IMR-90 (cell line): ENCODE measurements at regions not wholly inside any gene's neighbourhood (a gene's known extent, or its start where the extent isn't known, plus 50 kb on each side); places are given as distances from the start of the nearest gene placed in this dataset.

Experiments used
- ATAC-seq: fragments of 200-7000 bp; cut with Tn5 transposase; 2 replicates; pipeline ENCODE4 v1.9.1; 2020; ENCODE audit warnings: low read depth, mild to moderate bottlenecking, moderate library complexity
- BruUV-seq: library from RNA; stranded (reverse); fragments of 400-500 nt; replicated peaks from 2 replicates; lab custom pipeline; 2021; lab: Mats Ljungman, UMichigan
- CTCF ChIA-PET: fragments of 300-600 bp; formaldehyde crosslinking; extraction: SDS; loops from one replicate; lab custom pipeline; 2021; ENCODE audit warnings: antibody characterized with exemption; lab: Yijun Ruan, JAX
- POLR2A ChIA-PET: fragments of 300-600 bp; sonication (Branson Sonifier 250); formaldehyde crosslinking; loops from one replicate; lab custom pipeline; 2022; ENCODE audit warnings: antibody characterized with exemption; ENCODE audit not compliant: unreplicated experiment; lab: Charles Lee
- DNase-seq: peaks from one replicate; pipeline ENCODE4 v3.0.0; 2013
- H2AFZ ChIP-seq: replicated peaks from 2 replicates; pipeline ENCODE3; 2013; ENCODE audit warnings: low read length, mild to moderate bottlenecking; ENCODE audit not compliant: poor library complexity
- H2AK5ac ChIP-seq: 2 replicates; pipeline ENCODE4 v1.6.1; 2013; ENCODE audit warnings: low read depth, low read length, inconsistent platforms
- H2AK9ac ChIP-seq: replicated peaks from 2 replicates; pipeline ENCODE3; 2013; ENCODE audit warnings: mild to moderate bottlenecking, low read depth, low read length, moderate library complexity; ENCODE audit not compliant: poor library complexity
- H2BK120ac ChIP-seq: 2 replicates; pipeline ENCODE4 v1.6.1; 2013; ENCODE audit warnings: low read depth, low read length, inconsistent platforms
- H2BK15ac ChIP-seq: 3 replicates; pipeline ENCODE4 v1.6.1; 2013; ENCODE audit warnings: low read depth, low read length, inconsistent platforms
- H2BK20ac ChIP-seq: 2 replicates; pipeline ENCODE4 v1.6.1; 2013; ENCODE audit warnings: low read depth, mild to moderate bottlenecking, inconsistent platforms, low read length, moderate library complexity
- H2BK5ac ChIP-seq: 2 replicates; pipeline ENCODE4 v1.6.1; 2013; ENCODE audit warnings: mild to moderate bottlenecking, low read depth, low read length, inconsistent platforms; ENCODE audit not compliant: poor library complexity, severe bottlenecking
- H3K14ac ChIP-seq: replicated peaks from 2 replicates; pipeline ENCODE4 v1.6.1; 2013; ENCODE audit warnings: low read depth, low read length, inconsistent platforms
- H3K18ac ChIP-seq: 2 replicates; pipeline ENCODE4 v1.6.1; 2013; ENCODE audit warnings: low read depth, low read length, control low read depth
- H3K23ac ChIP-seq: 2 replicates; pipeline ENCODE4 v1.6.1; 2013; ENCODE audit warnings: low read depth, low read length, inconsistent platforms
- H3K27ac ChIP-seq: 2 replicates; pipeline ENCODE4 v1.5.1; 2013; ENCODE audit warnings: mild to moderate bottlenecking, control low read depth, low read length; ENCODE audit not compliant: insufficient read depth
- H3K27me3 ChIP-seq: 2 replicates; pipeline ENCODE4 v1.6.1; 2013; ENCODE audit warnings: low read length; ENCODE audit not compliant: control insufficient read depth, insufficient read depth
- H3K36me3 ChIP-seq: 2 replicates; pipeline ENCODE4 v1.6.1; 2013; ENCODE audit warnings: low read length, mixed read lengths; ENCODE audit not compliant: control insufficient read depth, insufficient read depth
- H3K4ac ChIP-seq: 2 replicates; pipeline ENCODE4 v1.6.1; 2013; ENCODE audit warnings: low read depth, low read length, inconsistent platforms
- H3K4me1 ChIP-seq: 2 replicates; pipeline ENCODE4 v1.6.1; 2013; ENCODE audit warnings: low read length, mixed read lengths; ENCODE audit not compliant: control insufficient read depth, insufficient read depth
- H3K4me2 ChIP-seq: 2 replicates; pipeline ENCODE4 v1.6.1; 2013; ENCODE audit warnings: low read depth, mild to moderate bottlenecking, control low read depth, low read length, moderate library complexity
- H3K4me3 ChIP-seq: 2 replicates; pipeline ENCODE4 v1.5.1; 2013; ENCODE audit warnings: low read depth, mild to moderate bottlenecking, control low read depth, low read length, moderate library complexity; ENCODE audit not compliant: insufficient read depth
- H3K56ac ChIP-seq: 2 replicates; pipeline ENCODE4 v1.6.1; 2013; ENCODE audit warnings: low read length, inconsistent platforms; ENCODE audit not compliant: insufficient read depth; ENCODE audit errors: extremely low read depth
- H3K79me1 ChIP-seq, 2 experiments: 2 replicates each; pipeline ENCODE4 v1.6.1; 2013; ENCODE audit warnings: low read length in 2 of 2, inconsistent platforms in 1 of 2, low read depth in 1 of 2
- H3K9ac ChIP-seq: 2 replicates; pipeline ENCODE4 v1.6.1; 2013; ENCODE audit warnings: low read depth, low read length, control low read depth
- H3K9me1 ChIP-seq: 2 replicates; pipeline ENCODE4 v1.6.1; 2013; ENCODE audit warnings: low read length, inconsistent platforms; ENCODE audit not compliant: insufficient read depth
- H3K9me3 ChIP-seq: 2 replicates; pipeline ENCODE4 v1.6.1; 2013; ENCODE audit warnings: low read length; ENCODE audit not compliant: control insufficient read depth, insufficient read depth
- H4K20me1 ChIP-seq: 2 replicates; pipeline ENCODE4 v1.6.1; 2013; ENCODE audit warnings: low read length, inconsistent platforms; ENCODE audit not compliant: insufficient read depth
- H4K5ac ChIP-seq: 2 replicates; pipeline ENCODE4 v1.6.1; 2013; ENCODE audit warnings: mild to moderate bottlenecking, low read depth, low read length, control low read depth
- H4K8ac ChIP-seq, 2 experiments: 2 replicates each; pipeline ENCODE4 v1.6.1; 2013; ENCODE audit warnings: low read depth in 2 of 2, low read length in 2 of 2, control low read depth in 1 of 2, inconsistent platforms in 1 of 2
- H4K91ac ChIP-seq: 2 replicates; pipeline ENCODE4 v1.6.1; 2013; ENCODE audit warnings: low read depth, low read length, inconsistent platforms; ENCODE audit not compliant: insufficient read depth
- BHLHE40 ChIP-seq: fragments of 150-350 bp; IDR thresholded peaks from 2 replicates; pipeline ENCODE4 v1.6.1; 2016; ENCODE audit warnings: mild to moderate bottlenecking, low read depth, low read length
- CHD1 ChIP-seq: IDR thresholded peaks from 2 replicates; pipeline ENCODE4 v1.6.1; 2012; ENCODE audit warnings: low read depth, low read length, improper control_type of control experiment
- FOS ChIP-seq: fragments of 150-350 bp; IDR thresholded peaks from 2 replicates; pipeline ENCODE4 v1.6.1; 2016; ENCODE audit warnings: low read depth, low read length
- MXI1 ChIP-seq: IDR thresholded peaks from 2 replicates; pipeline ENCODE4 v1.6.1; 2012; ENCODE audit warnings: low read depth, mild to moderate bottlenecking, low read length, moderate library complexity, borderline replicate concordance
- RCOR1 ChIP-seq: IDR thresholded peaks from 2 replicates; pipeline ENCODE4 v1.6.1; 2012; ENCODE audit warnings: mild to moderate bottlenecking, low read length, improper control_type of control experiment; ENCODE audit not compliant: insufficient replicate concordance
- RFX5 ChIP-seq: IDR thresholded peaks from 2 replicates; pipeline ENCODE4 v1.8.0; 2012; ENCODE audit warnings: low read depth, mild to moderate bottlenecking, low read length, moderate library complexity
- SMC3 ChIP-seq: fragments of 150-350 bp; IDR thresholded peaks from 2 replicates; pipeline ENCODE4 v1.6.1; 2016; ENCODE audit warnings: low read depth, mild to moderate bottlenecking, antibody characterized with exemption, low read length, moderate library complexity
- WGBS, 2 experiments: methylation state at CpG; one replicate each; pipeline versions ENCODE4 v1.1.5 to v1.1.7; 2013; ENCODE audit warnings: missing lambda C conversion rate in 2 of 2; ENCODE audit not compliant: insufficient read length in 1 of 2; ENCODE audit errors: extremely low coverage in 2 of 2; 5-methylcytosine and 5-hydroxymethylcytosine counted together
- dilution Hi-C: fragments of 300-500 bp; cut with HindIII; formaldehyde crosslinking; loops from one replicate; pipeline ENCODE4 v1.14.3; 2018; ENCODE audit warnings: low sequenced_read_pairs; ENCODE audit not compliant: unreplicated experiment
- in situ Hi-C: fragments of 300-500 bp; cut with MboI; formaldehyde crosslinking; loops from 3 replicates; pipeline ENCODE4 v1.14.3; 2019; ENCODE audit warnings: low sequenced_read_pairs, inconsistent platforms, mixed read lengths
- intact Hi-C: fragments of 100-400 bp; cut with micrococcal nuclease; formaldehyde crosslinking; loops from 2 replicates; pipeline ENCODE4 v1.10.0; 2022
- TF ChIP-seq, protein P1 (sequence below): fragments of 150-350 bp; IDR thresholded peaks from 2 replicates; pipeline ENCODE4 v1.6.1; 2016; ENCODE audit warnings: low read depth, mild to moderate bottlenecking, low read length, moderate library complexity, borderline replicate concordance

DNA sequence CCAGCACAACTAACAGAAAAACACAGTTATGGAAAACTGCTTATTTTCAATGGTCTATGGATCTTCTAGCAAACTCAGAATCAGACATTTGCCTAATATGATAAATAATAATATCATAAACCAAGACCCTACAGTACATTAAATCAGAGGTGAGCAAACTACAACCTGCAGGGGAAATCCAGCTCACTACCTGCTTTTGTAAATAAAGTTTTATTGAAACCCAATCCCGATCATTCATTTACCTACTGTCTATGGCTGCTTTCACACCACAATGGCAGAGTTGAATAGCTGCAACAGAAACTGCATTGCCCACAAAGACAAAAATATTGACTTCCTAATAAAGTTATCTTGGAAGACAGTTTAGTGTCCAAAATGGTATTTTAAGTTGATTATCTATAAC lies 108.5 kb downstream of the ELAPOR2 start:
- in situ Hi-C loops: no loop called here
- H3K27me3 ChIP-seq: no peaks in the 10 kb centered on the region
- no peak overlapping the region for H3K4me2 ChIP-seq
- ChIA-PET POLR2A (no interaction called here), CTCF (no interaction called here)
- no peak overlapping the region for H2AK5ac ChIP-seq
- no peak overlapping the region for H4K5ac ChIP-seq
- H3K9ac ChIP-seq: no peak overlapping the region
- no peaks in the 10 kb centered on the region for H3K36me3 ChIP-seq
- no TSS peak for BruUV-seq
- no peak overlapping the region for H3K23ac ChIP-seq
- no peak overlapping the region for H2AFZ ChIP-seq
- no peak overlapping the region for H3K4ac ChIP-seq
- no peak overlapping the region for H2BK15ac ChIP-seq
- H3K56ac ChIP-seq: no peak overlapping the region
- no peak overlapping the region for H4K91ac ChIP-seq
- no peak overlapping the region for H2AK9ac ChIP-seq
- no peaks in the 10 kb centered on the region for H3K79me1 ChIP-seq
- H3K4me3 ChIP-seq: no peak overlapping the region
- H3K27ac ChIP-seq: no peak overlapping the region
- no peak overlapping the region for H3K14ac ChIP-seq
- no peak for TF ChIP-seq RCOR1
- TF ChIP-seq CHD1: no peak
- no peak for TF ChIP-seq MXI1
- TF ChIP-seq, protein P1, sequence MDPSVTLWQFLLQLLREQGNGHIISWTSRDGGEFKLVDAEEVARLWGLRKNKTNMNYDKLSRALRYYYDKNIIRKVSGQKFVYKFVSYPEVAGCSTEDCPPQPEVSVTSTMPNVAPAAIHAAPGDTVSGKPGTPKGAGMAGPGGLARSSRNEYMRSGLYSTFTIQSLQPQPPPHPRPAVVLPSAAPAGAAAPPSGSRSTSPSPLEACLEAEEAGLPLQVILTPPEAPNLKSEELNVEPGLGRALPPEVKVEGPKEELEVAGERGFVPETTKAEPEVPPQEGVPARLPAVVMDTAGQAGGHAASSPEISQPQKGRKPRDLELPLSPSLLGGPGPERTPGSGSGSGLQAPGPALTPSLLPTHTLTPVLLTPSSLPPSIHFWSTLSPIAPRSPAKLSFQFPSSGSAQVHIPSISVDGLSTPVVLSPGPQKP: no peak
- no peak for TF ChIP-seq FOS
- TF ChIP-seq SMC3: no peak
- TF ChIP-seq RFX5: no peak
- no peak for TF ChIP-seq BHLHE40
- H2BK5ac ChIP-seq: no peak overlapping the region
- intact Hi-C loops: no loop called here
- H3K18ac ChIP-seq: no peak overlapping the region
- no peak for ATAC-seq
- no peaks in the 10 kb centered on the region for H3K9me1 ChIP-seq
- no peaks in the 10 kb centered on the region for H4K20me1 ChIP-seq
- WGBS, 2 experiments: no CpG with 5 or more reads among the region's 1 CpG
- DNase-seq: no peak
- no peak overlapping the region for H2BK120ac ChIP-seq
- H2BK20ac ChIP-seq: no peak overlapping the region
- H3K9me3 ChIP-seq: no peaks in the 10 kb centered on the region
- H3K4me1 ChIP-seq: no peaks in the 10 kb centered on the region
- dilution Hi-C loops: no loop called here
- H4K8ac ChIP-seq: no peak overlapping the region
